GM12891 (cell line): ENCODE measurements at regions not wholly inside any gene's neighbourhood (a gene's known extent, or its start where the extent isn't known, plus 50 kb on each side); places are given as distances from the start of the nearest gene placed in this dataset.

ENCODE experiments used
- POLR2A ChIP-seq: IDR thresholded peaks from 2 replicates; pipeline ENCODE4 v1.6.1; 2011; ENCODE audit warnings: low read depth, low read length, control low read depth
- POLR2AphosphoS5 ChIP-seq: IDR thresholded peaks from 2 replicates; pipeline ENCODE4 v1.6.1; 2011; ENCODE audit warnings: low read depth, low read length, control low read depth

- TF ChIP-seq POLR2AphosphoS5 (no peak), POLR2A (no peak)
Measured at GRCh38 chr10:78927257-78927995, 141.3 kb upstream of the ZMIZ1 start.
